Activated T-cell treated with anti-CD3 and anti-CD28 coated beads for 1 hour (primary cell): ENCODE measurements at regions not wholly inside any gene's neighbourhood (a gene's known extent, or its start where the extent isn't known, plus 50 kb on each side); places are given as distances from the start of the nearest gene placed in this dataset.

Experiments used
- DNase-seq: peaks from one replicate; pipeline ENCODE4 v3.0.0-alpha.2; 2020; ENCODE audit warnings: low read depth

DNA sequence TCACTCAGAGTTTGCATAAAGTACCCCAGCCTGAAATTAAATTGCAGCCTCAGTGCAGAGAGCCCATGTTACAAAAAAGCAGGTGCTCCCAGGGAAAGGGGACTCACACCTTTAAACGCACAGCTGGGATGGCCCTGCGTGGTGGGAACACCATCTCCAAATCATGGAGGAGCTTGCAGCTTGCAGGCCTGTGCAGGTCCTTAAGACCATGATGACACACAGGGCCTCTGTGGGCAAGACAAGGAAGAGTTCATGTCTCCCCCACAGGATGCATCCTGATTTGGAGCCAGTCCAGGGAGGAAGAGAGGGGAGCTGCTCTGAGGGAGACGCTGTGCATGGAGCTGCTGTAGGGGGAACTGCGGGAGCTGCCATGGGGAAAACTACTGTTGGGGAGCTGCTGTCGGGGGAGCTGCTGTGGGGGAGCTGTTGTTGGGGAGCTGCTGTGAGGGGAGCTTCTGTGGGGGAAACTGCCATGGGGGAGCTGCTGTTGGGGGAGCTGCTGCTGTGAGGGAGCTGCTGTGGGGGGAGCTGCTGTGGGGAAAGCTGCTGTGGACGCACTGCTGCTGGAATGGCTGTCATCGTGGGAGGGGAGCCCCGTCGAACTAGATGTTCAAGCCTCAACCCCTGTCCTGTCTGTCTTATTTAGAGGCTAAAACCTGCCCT lies 113.9 kb downstream of the MATN1 start:
- DNase-seq = no peak

DNA sequence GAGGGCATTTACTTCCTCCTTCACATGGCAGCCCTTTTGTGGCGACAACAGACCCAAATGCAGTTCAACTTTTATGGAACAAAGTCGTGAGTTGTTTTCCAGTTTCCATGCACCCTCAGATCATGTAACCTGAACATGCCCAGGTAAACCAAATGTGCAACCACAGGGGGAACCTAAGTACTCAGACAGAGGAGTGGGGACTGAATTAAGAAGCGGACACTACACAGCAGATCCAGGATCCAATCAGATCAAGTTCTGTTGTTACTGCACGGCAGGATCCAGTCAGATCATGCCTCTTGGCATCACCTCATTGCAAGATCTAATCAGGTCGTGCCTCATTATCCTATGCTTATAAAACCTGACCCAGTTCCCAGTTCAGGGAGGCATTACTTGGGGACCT lies 115.7 kb downstream of the MATN1 start:
- no peak for DNase-seq

DNA sequence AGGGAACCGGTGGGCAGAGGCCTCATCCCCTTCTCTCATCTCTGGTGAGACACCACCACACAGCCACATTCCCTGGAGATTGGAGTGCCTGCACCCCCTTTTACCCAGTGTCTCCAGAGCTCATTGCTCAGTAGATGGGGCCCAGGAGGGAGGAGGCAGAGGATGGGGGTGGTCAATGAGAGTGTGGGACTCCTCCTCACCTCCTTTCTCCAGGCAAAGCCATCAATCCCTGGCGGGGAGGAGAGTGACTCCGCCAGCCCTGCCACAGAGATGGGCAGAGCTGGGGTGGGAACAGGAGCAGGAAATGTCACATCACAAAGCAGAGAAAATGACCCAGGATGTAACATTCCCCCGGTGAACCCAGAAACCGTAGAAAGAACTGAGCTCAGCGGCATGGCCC lies 117.2 kb downstream of the MATN1 start:
- no peak for DNase-seq

DNA sequence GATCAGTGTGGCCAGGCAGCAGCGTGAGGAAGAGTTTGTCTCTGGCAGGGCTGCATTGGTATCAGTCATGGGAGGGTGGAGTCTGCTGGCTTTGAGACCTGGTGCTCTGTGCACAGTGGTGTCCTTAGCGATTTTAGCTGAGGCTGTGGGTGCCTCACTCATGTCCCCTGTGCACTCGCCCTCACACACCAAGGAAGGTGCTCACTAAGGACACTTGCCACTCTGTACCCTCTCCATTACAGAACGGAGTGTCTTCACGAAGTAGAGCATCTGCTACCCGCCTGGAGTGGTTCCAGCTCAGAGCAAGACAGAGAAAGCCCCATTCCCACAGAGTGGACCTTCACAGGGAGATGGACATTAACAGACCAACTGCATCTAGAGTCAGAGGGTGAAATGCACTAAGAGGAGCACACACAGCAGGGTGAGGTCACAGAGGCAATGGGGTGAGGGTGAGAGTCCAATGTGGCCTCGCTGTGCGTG lies 117.9 kb downstream of the MATN1 start:
- DNase-seq = no peak

DNA sequence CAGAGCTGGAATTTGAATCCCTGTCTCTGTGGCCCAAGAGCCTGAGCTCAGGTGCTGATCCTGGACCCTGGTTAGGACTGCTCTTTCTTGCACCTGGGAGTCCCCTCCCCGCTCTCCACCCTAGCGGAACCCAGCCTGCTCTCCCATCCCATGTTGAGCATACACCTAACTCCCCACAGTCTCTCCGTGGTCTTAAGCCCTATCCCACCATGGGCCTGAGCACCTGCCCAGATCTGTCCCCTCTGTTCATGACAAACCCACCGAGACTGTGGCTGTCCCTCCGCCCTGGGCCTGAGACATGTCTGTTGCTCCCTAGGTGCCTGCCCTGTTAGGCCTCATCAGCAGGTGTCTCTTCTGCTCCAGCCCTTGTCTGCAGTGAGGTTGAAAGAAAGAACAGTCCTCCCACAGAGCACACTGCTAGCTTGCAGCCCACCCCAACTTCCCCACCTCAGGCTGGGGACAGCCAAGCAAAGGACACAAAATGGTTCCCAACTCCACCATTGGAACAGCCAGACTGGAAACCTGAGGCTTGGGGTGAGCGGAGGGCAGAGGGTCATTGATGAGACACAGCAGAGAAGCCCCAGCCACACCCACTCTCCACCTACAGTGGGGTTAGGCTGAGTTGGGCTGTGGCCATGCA lies 118.5 kb downstream of the MATN1 start:
- no peak for DNase-seq

DNA sequence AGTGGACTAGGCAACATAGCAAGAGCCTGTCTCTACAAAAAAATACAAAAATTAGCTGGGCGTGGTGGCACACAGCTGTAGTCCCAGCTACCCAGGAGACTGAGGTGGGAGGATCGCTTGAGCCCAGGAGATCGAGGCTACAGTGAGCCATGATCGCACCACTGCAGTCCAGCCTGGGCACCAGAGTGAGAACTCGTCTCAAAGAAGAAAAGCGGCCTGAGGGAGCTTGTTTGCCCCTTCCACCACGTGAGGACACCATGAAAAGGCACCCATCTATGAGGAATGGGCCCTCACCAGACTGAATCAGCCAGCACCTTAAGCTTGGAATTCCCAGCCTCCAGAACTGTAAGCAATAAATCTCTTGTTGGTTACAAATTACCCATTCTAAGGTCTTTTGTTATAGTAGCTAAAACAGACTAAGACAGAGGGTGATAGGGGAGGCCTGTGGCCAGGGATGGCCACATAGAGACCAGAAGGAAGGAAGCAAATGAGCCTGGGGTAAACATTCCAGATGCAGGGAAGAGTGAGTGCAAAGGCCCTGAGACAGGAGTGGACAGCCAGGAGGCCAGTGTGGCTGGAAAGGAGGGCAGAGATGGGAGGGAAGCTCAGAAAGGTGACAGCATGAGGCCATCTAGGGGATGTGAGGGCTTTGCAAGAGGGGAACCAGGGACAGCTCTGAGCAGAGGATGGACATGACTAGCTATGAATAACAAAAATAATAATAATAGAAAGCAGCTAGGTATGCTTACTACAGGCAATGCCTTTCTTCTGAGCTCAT lies 120.1 kb downstream of the MATN1 start:
- DNase-seq = no peak

DNA sequence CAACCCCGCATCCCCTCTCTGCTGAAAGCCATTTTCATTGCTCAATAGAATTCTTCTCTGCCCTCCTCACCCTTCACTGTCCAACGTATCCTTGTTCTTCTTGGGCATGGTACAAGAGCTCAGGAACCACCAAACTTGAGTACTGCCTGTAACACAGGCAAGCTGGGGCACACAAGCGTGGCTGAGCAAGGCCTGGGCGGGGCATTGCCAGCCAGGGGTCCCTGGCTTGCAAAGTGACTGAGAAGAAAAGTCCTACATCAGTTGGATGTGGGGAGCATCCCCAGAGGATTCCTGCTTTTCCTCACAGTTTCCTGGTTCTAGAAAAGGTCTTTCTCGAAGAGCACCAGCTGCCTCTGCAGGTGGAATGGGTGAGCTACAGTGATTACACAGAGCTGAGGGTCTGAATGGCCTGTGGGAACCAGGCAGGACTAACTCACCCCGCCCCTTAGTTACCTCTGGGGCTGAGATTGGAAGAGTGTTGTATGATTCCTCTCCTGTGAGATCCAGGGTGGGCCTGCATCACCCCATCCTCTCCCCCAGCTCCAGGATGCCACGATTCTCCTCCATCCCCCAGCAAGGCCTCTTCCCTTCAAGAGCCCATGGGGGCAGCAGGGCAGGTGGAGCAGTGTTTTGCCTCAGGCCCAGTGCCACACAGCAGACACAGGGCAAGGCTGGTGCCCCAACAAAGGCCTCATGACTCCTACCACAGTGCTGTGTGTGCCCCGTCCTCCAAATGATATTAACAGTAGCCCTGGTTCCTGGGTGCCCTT lies 121.9 kb downstream of the MATN1 start:
- DNase-seq = no peak

DNA sequence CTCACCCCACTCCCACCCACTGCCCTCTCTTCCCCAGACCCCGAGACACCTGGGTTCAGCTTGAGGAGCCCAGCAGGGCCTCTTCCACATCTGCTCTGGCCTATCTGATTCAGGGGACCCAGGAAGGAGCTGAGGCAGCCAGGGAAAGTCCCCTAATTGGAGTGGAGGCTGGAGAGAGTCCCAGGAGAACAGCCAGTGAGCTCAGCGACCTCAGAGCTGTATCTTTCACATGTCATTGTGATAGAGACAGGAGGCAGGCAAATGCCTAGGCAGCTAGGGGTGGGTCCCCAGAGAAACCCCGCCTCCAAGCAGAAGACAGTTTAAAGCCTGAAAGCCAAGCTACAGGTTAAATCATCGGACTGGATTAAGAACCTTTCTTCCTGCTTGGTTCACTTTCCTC lies 122.7 kb downstream of the MATN1 start:
- DNase-seq = no peak

DNA sequence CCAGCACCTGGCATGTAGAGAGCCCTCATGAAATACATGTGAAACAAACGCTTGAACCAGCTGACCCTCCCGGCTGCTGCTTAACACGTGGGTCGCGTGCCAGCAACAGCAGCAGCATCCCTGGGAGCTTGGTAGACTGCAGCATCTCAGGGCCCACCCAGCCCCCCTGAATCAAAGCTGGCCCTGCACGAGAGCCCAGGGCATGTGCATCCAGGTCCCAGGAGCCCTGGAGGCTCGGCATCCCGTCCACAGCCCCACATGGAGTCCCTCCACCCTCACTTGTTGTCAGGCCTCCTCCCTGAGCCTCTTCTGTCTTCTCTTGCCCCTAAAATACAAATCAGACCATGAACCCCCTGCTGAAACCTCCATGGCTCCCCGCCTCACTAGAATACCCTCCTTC lies 123.1 kb downstream of the MATN1 start:
- no peak for DNase-seq

DNA sequence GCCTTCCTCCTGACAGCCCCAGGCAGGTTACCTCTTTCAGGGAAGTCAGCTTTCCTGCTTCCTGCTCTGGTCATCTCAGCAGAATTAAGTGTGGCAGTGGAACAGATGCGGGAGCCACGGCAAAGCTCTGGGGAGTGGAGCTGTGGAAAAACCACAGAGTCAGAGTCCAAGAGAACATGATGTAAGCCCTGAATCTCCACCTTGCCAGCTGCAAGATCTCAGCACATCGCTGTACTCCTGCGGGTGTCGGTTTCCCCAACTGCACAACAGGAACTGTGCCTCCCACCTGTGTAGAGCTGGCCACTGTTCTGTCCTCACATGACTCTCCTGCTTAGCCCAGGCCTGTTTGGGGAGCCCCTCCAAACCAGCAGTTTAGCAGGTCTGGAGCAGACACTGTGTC lies 123.7 kb downstream of the MATN1 start:
- DNase-seq = no peak

DNA sequence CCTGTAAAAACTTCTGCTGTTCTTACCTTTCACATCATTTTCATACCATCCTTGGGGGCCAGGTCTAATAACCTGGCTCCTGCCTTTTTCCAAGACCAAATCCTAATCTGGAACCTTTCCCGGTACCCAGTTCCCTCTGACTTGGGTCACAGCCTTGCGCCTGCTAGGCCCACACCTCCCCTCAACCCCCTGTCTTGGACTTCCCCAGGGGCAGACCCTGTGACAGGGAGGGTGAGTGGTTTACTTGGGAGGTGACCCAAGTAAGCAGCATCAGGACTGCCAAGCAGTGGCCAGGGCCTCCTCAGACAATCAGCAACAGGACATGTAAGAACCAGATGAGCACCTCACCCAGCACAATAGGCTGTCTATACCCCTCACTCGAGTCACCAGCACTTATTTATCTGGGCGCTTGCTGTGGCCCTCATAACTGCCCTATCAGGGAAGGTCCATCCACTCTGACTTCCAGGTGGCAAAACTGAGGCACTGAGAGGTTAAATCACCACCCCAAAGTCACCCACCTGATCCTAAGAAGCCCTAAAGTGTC lies 124.7 kb downstream of the MATN1 start:
- no peak for DNase-seq

DNA sequence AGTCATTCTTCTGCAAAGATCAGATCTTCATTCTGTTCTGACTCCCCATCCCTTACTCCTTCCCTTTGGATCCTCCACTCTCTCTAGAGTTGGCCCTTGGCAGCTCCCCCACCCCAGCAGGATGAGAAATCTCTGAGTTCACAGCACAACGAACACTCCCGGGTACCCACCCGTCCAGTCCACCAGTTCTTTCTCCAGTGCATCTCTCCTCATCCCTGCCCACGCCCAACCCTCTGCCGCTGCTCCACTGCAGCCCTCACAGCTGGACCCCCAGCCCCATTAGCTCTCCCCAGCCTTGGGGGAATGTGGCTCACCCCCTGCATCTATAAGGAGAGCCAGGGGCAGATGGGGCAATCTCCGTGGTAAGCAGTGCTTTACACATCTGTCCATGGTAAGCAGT lies 125.7 kb downstream of the MATN1 start:
- DNase-seq = no peak

DNA sequence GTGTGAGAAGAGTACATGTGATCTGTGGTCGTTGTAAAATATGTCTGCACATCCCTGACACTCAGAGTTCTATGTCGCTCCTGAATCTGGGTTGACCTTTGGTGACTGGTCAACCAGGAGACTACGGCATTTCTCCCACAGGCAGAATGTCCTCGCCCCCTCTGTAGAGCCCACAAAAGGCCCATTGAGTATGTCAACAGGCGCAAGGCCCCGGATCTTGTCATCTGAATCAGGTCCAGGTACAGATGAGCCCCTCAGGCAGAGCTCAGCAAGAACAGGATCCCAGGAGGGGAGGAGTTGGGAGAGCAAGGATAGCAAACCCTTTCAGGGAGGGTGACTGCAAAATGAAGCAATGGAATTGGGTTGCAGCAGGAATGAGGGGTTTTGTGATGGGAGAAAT lies 126.5 kb downstream of the MATN1 start:
- no peak for DNase-seq

DNA sequence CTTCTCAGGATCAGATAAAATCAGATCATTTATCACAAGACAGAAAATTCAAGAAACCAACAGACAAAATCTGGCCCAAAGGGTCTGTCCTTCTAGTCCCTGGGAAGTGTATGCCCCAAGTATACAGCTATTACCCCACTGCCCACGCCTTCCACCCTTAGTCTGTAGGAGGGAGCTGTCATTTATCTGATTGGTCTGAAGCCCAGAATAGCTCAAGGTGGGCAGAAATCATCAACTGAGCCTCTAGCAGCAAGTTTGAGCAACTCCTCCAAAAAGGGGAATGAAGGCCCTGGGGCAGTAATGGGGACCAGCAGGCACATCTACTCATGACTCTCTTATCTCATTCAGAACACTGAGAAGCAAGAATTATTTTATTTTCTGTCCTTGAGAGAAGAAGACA lies 126.9 kb downstream of the MATN1 start:
- no peak for DNase-seq

DNA sequence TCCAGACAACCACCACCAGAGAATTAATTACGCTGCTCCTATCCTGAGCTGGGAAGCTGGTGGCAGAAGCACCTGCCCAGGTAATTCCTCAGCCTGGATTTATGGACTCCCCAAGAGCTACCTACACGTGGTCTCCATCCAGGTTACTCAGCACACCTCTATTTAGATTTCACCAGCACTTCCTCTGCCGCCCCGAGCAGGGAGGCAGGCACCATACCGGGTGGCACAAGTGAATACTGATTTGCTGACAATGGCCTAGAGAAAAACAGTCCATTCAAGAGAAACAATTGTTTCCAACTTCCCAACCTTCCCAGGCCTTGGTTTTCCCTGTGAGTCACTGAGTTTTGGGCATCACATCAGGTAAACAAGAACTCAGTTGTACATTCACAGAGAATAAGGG lies 134.3 kb downstream of the MATN1 start:
- DNase-seq = no peak

DNA sequence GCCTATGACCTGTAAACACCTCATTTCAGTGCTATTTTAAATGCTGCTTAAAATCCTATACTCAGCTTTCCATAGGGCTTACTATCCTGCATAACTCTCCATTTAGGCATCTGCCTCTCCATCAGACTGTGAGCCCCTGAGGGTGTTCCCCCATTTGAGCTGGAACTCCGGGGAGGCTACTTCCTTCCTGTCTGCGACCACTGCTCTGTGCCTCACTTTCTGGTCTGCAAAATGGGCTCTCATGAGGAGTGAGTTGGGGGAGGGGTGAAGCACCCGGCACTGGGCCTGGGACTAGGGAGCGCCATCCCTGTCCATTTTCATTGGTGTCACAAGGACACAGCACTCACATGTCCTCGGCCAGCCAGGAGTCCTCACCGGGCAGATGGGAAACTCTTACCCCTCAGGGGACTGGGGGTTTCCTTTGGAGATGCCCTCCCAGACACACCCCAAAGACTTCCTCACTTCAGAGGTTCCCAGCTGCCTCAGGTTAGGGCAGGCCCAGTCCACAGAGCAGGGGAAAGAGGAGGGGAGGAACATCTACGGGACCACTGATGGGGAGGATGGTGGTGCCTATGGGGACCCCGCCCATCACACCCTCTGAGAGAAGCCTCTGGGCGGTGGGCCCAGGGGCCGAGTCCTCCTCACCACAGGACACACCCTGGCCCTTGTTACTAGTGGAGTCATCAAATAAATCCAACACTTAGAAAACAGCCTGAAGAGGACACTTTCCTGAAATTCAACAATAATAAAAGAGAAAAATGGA lies 134.9 kb downstream of the MATN1 start:
- DNase-seq = no peak

DNA sequence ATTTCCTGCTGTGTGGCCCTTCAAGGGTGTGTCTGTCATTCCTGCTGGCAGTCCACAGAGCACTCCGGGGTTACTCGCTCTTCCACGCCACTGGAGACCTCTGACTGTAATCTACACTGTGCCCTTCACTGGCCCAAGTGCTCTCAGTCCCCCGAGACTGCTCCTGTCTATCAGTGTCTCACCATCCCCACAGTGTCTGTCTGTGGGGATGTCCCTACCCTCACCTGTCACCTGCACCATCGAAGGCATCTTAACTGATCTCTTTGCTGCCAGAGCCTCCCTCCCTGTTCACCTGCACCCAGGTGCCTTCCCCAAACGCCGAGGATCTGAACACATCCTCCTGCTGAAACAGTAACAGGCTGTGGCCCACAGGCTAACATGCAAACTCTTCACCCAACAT lies 136.7 kb downstream of the MATN1 start:
- no peak for DNase-seq

DNA sequence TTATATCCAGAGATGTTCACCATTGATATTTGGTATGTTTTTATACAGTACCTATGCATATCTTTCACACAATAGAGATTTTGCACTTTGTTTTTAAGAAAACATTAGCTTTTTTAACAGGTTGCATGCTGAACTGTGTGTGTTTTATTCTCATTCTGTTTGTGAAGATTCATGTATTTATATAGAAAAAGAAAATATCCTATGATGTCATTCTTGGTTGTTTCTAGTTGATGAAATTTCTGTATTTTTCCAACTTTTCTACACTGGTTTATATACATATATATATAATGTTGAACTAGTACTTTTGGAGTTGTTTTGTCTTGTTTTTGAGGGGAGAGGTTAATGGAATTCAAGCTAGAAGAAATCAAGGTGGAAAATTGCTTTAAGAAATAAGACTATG lies 143.8 kb downstream of the MATN1 start:
- no peak for DNase-seq

DNA sequence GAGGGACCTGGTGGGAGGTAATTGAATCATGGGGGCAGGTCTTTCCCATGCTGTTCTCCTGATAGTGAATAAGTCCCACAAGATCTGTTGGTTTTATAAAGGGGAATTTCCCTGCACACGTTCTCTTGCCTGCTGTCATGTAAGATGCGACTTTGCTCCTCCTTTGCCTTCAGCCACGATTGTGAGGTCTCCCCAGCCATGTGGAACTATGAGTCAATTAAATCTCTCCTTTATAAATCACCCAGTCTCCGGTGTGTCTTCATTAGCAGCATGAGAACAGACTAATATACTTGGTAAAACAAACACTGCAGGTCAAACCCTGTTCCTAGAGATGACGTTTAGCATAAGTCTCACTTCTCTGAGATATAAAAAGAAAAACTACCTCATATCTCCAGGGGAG lies 148.3 kb downstream of the MATN1 start:
- DNase-seq = no peak

DNA sequence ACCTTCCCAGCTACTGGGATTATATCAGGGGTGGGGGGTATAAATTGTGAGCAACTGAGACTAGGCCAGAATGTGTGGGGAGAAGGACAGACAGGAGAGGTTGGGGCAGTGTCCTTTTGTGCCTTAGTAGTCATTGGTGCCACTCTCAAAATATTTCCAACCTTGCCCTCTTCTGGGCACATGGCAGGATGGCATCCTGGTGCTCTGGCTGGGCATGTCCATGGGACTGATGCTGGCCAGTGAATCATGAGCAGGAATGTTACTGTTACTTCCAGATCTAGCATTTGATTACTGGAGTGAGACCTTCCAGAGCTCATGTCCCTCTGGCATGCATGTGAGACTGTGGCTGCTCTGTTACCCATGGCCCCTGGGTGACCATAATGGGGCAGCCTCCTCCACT lies 151.2 kb downstream of the MATN1 start:
- no peak for DNase-seq

DNA sequence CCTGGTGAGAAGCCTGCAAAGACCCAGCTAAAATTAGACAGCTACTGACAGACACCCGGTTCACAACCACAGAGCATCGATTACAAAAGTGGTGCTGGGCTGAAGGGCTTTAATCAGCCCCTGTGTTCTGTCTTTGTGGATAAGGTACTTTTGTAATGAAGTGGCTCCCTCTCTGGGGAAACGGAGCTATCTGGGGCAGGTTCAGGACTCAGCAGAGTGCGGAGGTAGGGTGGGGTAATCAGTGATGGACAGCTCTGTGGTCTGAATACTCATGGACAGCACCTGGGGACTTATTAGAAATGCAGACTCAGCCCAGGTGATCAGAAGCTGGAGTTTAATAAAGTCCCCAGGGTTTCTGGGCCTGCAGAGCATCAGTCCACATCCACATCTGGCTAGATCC lies 152.0 kb downstream of the MATN1 start:
- DNase-seq = no peak

DNA sequence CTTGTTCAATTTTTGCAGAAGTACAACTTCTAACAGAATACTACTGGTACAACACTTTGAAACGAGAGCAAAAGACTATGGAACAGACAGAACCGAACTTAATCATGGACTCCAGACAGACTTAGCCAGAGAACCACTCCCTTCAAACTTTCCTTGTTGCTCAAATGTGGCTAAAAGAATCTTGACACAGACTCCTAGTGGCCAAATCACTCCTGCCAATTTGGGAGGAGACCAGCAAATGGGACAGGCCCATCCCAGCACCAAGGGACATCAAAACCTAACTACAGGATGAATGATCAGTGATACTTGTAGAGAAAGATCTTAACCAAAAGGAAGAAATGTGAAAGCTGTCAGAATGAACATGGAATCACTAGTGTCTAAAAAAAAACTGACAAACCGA lies 154.0 kb downstream of the MATN1 start:
- DNase-seq = no peak
